Hepatocyte (in vitro differentiated cells): ENCODE measurements at regions not wholly inside any gene's neighbourhood (a gene's known extent, or its start where the extent isn't known, plus 50 kb on each side); places are given as distances from the start of the nearest gene placed in this dataset.

ENCODE experiments used
- EZH2 ChIP-seq: fragments of 200-600 bp; sonication (generic); IDR thresholded peaks from 2 replicates; pipeline ENCODE4 v1.6.1; 2016; ENCODE audit warnings: antibody characterized with exemption, mild to moderate bottlenecking, borderline replicate concordance
- EZH2phosphoT487 ChIP-seq: fragments of 200-600 bp; sonication (generic); IDR thresholded peaks from one replicate; pipeline ENCODE4 v1.6.1; 2018; ENCODE audit warnings: antibody characterized with exemption, mild to moderate bottlenecking, low read depth, moderate library complexity; ENCODE audit not compliant: unreplicated experiment, severe bottlenecking
- TF ChIP-seq, protein P1 (sequence below): fragments of 200-600 bp; sonication (generic); IDR thresholded peaks from 2 replicates; pipeline ENCODE4 v1.5.1; 2016; ENCODE audit warnings: antibody characterized with exemption, mild to moderate bottlenecking; ENCODE audit not compliant: poor library complexity

GRCh38 chr2:121869363-121869762 lies 113.9 kb downstream of the TSN start:
- TF ChIP-seq, protein P1, sequence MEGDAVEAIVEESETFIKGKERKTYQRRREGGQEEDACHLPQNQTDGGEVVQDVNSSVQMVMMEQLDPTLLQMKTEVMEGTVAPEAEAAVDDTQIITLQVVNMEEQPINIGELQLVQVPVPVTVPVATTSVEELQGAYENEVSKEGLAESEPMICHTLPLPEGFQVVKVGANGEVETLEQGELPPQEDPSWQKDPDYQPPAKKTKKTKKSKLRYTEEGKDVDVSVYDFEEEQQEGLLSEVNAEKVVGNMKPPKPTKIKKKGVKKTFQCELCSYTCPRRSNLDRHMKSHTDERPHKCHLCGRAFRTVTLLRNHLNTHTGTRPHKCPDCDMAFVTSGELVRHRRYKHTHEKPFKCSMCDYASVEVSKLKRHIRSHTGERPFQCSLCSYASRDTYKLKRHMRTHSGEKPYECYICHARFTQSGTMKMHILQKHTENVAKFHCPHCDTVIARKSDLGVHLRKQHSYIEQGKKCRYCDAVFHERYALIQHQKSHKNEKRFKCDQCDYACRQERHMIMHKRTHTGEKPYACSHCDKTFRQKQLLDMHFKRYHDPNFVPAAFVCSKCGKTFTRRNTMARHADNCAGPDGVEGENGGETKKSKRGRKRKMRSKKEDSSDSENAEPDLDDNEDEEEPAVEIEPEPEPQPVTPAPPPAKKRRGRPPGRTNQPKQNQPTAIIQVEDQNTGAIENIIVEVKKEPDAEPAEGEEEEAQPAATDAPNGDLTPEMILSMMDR, result no peak
- TF ChIP-seq EZH2phosphoT487 (no peak), EZH2 (no peak)
